ENCODE measurements at regions not wholly inside any gene's neighbourhood (a gene's known extent, or its start where the extent isn't known, plus 50 kb on each side); places are given as distances from the start of the nearest gene placed in this dataset.

GRCh38 chr7:46343802-46344201, 422.7 kb upstream of the IGFBP3 start:
- no peak for DNase-seq

- no peak for DNase-seq
Measured at GRCh38 chr7:46322937-46323336, 401.9 kb upstream of the IGFBP3 start.

- DNase-seq, result no peak
Measured at GRCh38 chr7:46321556-46322205, 400.6 kb upstream of the IGFBP3 start.

- no peak for DNase-seq
Measured at GRCh38 chr7:46320956-46321355, 399.9 kb upstream of the IGFBP3 start.

- no peak for DNase-seq
Measured at GRCh38 chr7:46319841-46320240, 398.8 kb upstream of the IGFBP3 start.

GRCh38 chr7:46318276-46318675, 397.2 kb upstream of the IGFBP3 start:
- no peak for DNase-seq

- no peak for DNase-seq
Measured at GRCh38 chr7:46317256-46317655, 396.2 kb upstream of the IGFBP3 start.

GRCh38 chr7:46315891-46316290, 394.8 kb upstream of the IGFBP3 start:
- DNase-seq, result no peak

- no peak for DNase-seq
Measured at GRCh38 chr7:46301677-46302076, 380.6 kb upstream of the IGFBP3 start.

- DNase-seq, result no peak
Measured at GRCh38 chr7:46297515-46297914, 376.4 kb upstream of the IGFBP3 start.

GRCh38 chr7:46296526-46296925, 375.5 kb upstream of the IGFBP3 start:
- DNase-seq, result no peak

GRCh38 chr7:46294381-46294780, 373.3 kb upstream of the IGFBP3 start:
- DNase-seq, result no peak

GRCh38 chr7:46292741-46293140, 371.7 kb upstream of the IGFBP3 start:
- no peak for DNase-seq

GRCh38 chr7:46291601-46292150, 370.6 kb upstream of the IGFBP3 start:
- no peak for DNase-seq

- no peak for DNase-seq
Measured at GRCh38 chr7:46291050-46291438, 370.0 kb upstream of the IGFBP3 start.

- DNase-seq, result no peak
Measured at GRCh38 chr7:46290374-46291049, 369.4 kb upstream of the IGFBP3 start.

- DNase-seq, result no peak
Measured at GRCh38 chr7:46288861-46289260, 367.8 kb upstream of the IGFBP3 start.

- DNase-seq, result no peak
Measured at GRCh38 chr7:46288010-46288409, 366.9 kb upstream of the IGFBP3 start.

GRCh38 chr7:46286957-46287356, 365.9 kb upstream of the IGFBP3 start:
- DNase-seq, result no peak

GRCh38 chr7:46286356-46286755, 365.3 kb upstream of the IGFBP3 start:
- DNase-seq, result no peak

- no peak for DNase-seq
Measured at GRCh38 chr7:46285878-46286277, 364.8 kb upstream of the IGFBP3 start.

- DNase-seq, result no peak
Measured at GRCh38 chr7:46283852-46284251, 362.8 kb upstream of the IGFBP3 start.

GRCh38 chr7:46282155-46282554, 361.1 kb upstream of the IGFBP3 start:
- no peak for DNase-seq

- DNase-seq, result no peak
Measured at GRCh38 chr7:46281071-46281470, 360.0 kb upstream of the IGFBP3 start.

- no peak for DNase-seq
Measured at GRCh38 chr7:46279290-46279689, 358.2 kb upstream of the IGFBP3 start.
